Fibroblast of skin of left quadriceps (primary cell): ENCODE measurements at regions not wholly inside any gene's neighbourhood (a gene's known extent, or its start where the extent isn't known, plus 50 kb on each side); places are given as distances from the start of the nearest gene placed in this dataset.

Experiments used
- DNase-seq, 2 experiments: peaks; one replicate each; pipeline ENCODE4 v3.0.0-alpha.2; 2013; ENCODE audit warnings: low read depth in 2 of 2

GRCh38 chr7:85509476-85509875 is 322.6 kb upstream of the SEMA3D start:
- no peak for DNase-seq

GRCh38 chr7:85508642-85509410 is 322.0 kb upstream of the SEMA3D start:
- peak; percentile 93 to 94 for DNase-seq

GRCh38 chr7:85498031-85498430 is 311.2 kb upstream of the SEMA3D start:
- no peak for DNase-seq

GRCh38 chr7:85489498-85489897 is 302.6 kb upstream of the SEMA3D start:
- DNase-seq, result peak; percentile 94 to 95

- no peak for DNase-seq
Measured at GRCh38 chr7:85488406-85488805, 301.6 kb upstream of the SEMA3D start.

- DNase-seq, result peak; percentile 93
Measured at GRCh38 chr7:85483177-85483576, 296.3 kb upstream of the SEMA3D start.

GRCh38 chr7:85480666-85481065 is 293.8 kb upstream of the SEMA3D start:
- DNase-seq, result no peak

GRCh38 chr7:85479918-85480643 is 293.2 kb upstream of the SEMA3D start:
- DNase-seq, result peak; percentile 81 to 82

GRCh38 chr7:85478530-85478929 is 291.7 kb upstream of the SEMA3D start:
- DNase-seq, result no peak

- no peak for DNase-seq
Measured at GRCh38 chr7:85475476-85475875, 288.6 kb upstream of the SEMA3D start.

GRCh38 chr7:85475071-85475470 is 288.2 kb upstream of the SEMA3D start:
- DNase-seq, result no peak

- DNase-seq, result peak; percentile 62 to 63
Measured at GRCh38 chr7:85474234-85474633, 287.4 kb upstream of the SEMA3D start.

GRCh38 chr7:85471740-85472139 is 284.9 kb upstream of the SEMA3D start:
- DNase-seq, result peak in 1 of 2 experiments; percentile 28

- DNase-seq, result no peak
Measured at GRCh38 chr7:85471307-85471706, 284.5 kb upstream of the SEMA3D start.

GRCh38 chr7:85469446-85470010 is 282.7 kb upstream of the SEMA3D start:
- DNase-seq, result peak; percentile 69 to 71

GRCh38 chr7:85464042-85464651 is 277.3 kb upstream of the SEMA3D start:
- no peak for DNase-seq

- DNase-seq, result no peak
Measured at GRCh38 chr7:85462671-85463070, 275.8 kb upstream of the SEMA3D start.

GRCh38 chr7:85457911-85458310 is 271.1 kb upstream of the SEMA3D start:
- DNase-seq, result no peak

- DNase-seq, result no peak
Measured at GRCh38 chr7:85456254-85456653, 269.4 kb upstream of the SEMA3D start.

GRCh38 chr7:85454904-85455303 is 268.0 kb upstream of the SEMA3D start:
- DNase-seq, result peak; percentile 15 to 25

- no peak for DNase-seq
Measured at GRCh38 chr7:85452674-85453073, 265.8 kb upstream of the SEMA3D start.

- no peak for DNase-seq
Measured at GRCh38 chr7:85449478-85449877, 262.6 kb upstream of the SEMA3D start.
